Activated CD8-positive, alpha-beta memory T cell treated with anti-CD3 and anti-CD28 coated beads for 36 hours (primary cell): ENCODE measurements at regions not wholly inside any gene's neighbourhood (a gene's known extent, or its start where the extent isn't known, plus 50 kb on each side); places are given as distances from the start of the nearest gene placed in this dataset.
"Not testable (repeated sequence)": the region's sequence is repeated elsewhere in the genome, so short reads cannot be mapped to it uniquely, and the experiment has no call there.

ENCODE experiments used
- CTCF ChIA-PET: fragments of 350-600 bp; sonication (Branson Sonifier 250); formaldehyde crosslinking; loops from one replicate; lab custom pipeline; 2021; ENCODE audit warnings: antibody characterized with exemption; lab: Charles Lee
- POLR2A ChIA-PET: fragments of 350-600 bp; sonication (Branson Sonifier 250); formaldehyde crosslinking; loops from one replicate; lab custom pipeline; 2021; ENCODE audit warnings: antibody characterized with exemption; lab: Charles Lee

DNA sequence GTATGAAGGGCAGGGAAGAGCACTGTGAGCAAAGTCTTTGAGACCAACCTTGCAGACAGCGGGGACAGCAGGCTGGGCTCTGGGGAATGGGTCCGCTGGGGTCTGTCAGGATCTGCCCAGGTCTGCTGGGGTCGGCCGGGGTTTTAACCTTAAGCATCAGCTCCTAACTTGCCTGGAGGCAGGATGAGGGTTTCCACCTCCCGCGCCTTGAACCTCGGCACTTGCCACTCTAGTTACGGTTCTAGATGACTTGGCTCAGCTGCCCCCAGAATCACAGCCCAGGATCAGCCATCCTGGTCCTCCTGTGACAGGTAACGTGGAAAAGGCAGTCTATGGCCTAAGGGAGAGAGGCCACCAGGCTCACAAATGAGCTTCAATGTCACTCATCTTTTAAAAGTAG, 50.4 kb upstream of the CACUL1 start:
- POLR2A ChIA-PET: no interaction called here
- CTCF ChIA-PET: no interaction called here

DNA sequence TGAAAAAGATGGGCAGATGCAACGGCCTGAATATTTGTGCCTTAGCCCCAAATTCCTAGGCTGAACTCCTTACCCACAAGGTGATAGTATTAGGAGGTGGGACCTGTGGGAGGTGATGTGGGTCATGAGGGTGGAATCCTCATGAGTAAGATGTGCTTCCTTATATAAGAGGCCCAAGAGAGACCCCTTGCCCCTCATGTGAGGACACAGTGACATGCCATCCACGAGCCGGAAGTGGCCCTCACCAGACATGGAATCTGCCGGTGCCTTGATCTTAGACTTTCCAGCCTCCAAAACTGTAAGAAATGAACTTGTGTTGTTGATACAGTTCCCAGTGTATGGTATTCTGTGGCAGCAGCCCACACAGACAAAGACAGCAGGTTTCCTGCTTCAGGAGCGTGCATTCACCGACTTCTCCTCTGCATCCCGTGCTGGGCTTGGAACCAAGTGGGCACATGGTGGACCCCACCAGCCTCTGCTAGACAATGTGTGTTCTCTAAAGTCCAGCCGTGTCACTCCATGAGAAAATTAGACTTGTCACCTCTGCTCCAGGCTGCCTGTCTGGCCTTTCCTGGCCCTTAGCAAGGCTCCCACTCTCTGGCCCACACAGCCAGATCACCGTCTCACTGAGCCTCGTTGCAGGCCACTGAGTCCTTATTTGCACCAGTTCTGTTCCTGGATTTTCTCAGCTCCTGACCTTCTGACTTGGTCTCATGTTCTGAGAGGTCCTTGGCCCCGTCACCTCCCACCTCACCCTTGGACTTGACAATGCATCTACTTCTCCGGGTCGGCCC, 52.9 kb upstream of the CACUL1 start:
- CTCF ChIA-PET: no interaction called here
- POLR2A ChIA-PET: no interaction called here

GRCh38 chr10:118808601-118809356, 54.0 kb upstream of the CACUL1 start:
- ChIA-PET CTCF (no interaction called here), POLR2A (no interaction called here)

DNA sequence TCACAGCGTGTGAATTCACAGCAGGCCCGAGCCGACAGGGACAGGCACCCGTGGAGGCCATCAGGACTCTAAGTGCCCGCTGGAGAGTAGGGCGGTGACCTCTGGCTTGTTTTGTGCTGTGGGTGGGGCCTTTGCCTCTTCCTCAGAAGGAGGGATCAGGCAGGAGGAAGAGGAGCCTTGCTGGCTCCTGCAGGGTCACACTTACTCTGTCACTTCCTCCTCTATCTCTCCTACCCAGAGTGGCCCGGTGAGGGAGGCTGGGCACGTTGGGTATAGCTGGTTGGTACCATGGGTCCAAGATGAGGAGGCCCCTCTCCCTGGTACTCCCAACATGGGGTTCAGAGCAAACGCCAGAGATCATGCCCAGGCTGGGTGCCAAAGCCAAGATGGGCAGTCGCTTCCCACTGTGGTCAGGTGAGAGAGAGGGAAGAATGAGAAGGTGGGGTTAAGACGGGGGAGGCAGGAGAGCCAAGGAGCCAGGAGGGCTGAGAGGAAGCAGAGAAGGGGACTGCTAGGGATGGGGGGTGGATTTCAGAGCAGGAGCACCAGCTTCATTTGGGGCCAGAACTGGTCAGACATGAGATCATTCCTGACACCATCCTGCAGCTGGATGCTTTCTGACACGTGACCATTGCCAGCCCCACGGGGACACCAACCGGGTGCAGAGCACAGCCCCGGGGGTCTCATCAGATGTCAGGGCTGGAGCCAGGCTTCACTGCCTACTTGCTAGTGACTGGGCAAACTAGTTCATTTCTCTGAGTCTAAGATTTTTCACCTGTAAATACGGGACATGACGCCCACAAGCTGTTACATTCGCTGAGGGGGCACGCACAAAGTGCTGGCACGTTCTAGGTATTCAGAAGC, 54.8 kb upstream of the CACUL1 start:
- CTCF ChIA-PET: no interaction called here
- POLR2A ChIA-PET: no interaction called here

GRCh38 chr10:118810796-118811505, 56.2 kb upstream of the CACUL1 start:
- CTCF ChIA-PET: no interaction called here
- POLR2A ChIA-PET: no interaction called here

DNA sequence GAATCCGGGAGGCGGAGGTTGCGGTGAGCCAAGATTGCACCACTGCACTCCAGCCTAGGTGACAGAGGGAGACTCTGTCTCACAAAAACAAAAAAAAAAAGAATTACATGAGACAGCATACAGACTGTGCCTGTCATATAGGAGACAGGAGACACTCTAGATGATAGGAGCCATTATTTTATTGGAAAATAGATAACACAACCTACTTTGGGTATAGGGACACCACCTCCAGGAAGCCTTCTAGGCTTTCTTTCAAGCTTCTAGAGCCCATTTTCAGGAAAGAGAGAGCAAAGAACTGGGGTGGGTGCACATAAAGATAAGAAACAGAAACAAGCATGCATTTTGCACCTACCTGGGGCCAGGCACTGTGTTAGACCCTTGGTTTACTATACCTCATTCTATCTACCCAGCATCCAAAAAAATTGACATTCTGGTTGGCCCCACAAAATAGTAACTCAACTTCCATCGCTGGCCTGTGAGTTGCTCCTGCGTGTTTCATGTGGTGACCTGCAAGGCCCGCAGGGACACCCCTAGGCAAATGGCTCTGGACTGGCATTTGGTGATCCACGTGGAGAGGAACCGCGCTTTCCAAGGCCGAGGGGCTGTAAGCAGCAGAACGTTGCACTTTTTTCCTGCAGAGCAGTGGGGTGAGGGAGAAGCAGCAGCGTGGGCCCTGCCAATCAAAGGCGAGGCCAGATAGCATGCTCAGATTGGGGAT, 57.1 kb upstream of the CACUL1 start:
- CTCF ChIA-PET: no interaction called here

DNA sequence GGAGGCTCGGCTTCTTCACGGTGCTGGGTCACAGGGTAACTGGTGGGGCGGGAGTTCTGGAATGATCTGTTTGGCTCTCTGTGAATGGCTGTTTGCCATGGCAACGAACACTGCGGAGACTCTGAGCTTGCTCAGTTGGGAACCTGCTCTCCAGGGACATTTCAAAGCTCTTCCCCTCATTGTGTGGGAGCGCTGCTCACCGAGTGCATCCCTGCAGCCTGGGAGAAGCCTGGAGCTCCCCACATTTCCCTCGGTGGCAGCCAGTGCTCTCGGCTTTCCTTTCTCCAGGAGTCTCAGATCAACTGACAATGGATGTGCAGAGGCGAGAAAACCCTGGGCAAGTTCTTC, 57.6 kb upstream of the CACUL1 start:
- ChIA-PET POLR2A (no interaction called here), CTCF (no interaction called here)

More for the DNA sequence above, 57.1 kb upstream of the CACUL1 start:
- POLR2A ChIA-PET: no interaction called here

GRCh38 chr10:118813001-118813400, 58.2 kb upstream of the CACUL1 start:
- POLR2A ChIA-PET, CTCF ChIA-PET: not testable (repeated sequence)

DNA sequence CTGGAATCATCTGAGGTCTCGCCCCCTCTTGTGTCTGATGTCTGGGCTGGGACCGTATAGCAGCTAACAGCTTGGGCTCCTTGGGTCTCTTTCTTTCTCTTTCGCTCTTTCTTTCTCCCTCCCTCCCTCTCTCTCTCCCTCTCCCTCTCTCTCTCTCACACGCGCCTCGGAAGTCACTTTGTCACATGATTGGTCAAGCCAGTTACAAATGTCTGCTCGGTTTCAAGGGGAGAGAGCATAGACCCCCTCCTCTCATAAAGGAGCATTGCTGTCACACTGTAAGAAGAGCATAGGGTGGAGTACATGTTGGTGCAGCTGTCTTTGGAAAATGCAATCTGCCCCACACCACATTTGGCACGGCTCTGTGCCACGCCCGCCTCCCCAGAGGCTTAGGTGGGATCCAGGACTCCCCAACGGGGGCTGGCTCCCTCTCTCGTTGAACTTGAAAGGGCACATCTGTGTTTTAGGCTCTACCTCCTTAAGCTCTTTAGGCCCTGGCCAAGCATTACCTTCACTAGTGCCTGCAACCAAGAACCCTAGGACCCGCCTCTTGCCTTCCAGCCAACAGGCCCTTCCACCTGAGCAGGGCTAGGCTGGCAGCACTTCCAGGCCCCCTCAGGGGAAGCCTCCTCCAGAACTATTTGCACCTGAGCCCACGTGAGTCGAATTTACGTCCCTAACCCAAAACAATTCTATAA, 61.9 kb upstream of the CACUL1 start:
- ChIA-PET POLR2A (no interaction called here), CTCF (no interaction called here)

DNA sequence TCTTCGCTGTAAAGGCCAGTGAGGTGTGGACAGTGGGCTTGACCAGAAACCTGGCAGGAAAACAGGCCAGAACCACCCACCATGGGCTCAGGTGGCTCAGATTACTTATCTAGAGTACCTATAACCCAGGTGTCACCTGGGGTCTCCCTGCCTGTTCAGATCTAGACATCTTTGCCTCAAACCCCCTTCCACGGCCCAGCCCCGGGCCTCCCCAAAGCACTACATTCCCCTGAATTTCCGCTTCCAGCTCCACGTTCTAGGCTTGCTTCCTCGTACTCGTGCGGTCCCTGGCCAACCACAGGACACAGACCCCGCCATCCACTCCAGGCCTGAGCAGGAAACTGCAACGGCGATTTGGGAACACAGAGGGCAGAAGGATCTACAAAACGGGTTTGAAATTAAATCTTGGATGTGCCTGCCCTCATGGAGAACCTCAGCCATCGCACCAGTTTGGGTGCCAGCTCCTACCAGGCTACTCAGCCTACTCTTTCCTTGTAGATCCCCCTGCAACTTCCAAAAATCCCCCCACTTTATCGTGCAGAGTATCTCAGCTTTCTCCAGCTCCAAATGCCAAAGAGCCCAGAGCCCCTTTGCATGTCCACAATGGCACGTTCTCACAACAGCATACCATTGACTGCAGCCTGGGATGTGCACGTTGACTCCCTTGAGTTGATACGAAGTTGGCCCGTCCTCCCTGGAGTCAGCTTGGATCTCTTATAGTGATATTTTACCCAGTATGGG, 62.7 kb upstream of the CACUL1 start:
- ChIA-PET POLR2A (no interaction called here), CTCF (no interaction called here)

DNA sequence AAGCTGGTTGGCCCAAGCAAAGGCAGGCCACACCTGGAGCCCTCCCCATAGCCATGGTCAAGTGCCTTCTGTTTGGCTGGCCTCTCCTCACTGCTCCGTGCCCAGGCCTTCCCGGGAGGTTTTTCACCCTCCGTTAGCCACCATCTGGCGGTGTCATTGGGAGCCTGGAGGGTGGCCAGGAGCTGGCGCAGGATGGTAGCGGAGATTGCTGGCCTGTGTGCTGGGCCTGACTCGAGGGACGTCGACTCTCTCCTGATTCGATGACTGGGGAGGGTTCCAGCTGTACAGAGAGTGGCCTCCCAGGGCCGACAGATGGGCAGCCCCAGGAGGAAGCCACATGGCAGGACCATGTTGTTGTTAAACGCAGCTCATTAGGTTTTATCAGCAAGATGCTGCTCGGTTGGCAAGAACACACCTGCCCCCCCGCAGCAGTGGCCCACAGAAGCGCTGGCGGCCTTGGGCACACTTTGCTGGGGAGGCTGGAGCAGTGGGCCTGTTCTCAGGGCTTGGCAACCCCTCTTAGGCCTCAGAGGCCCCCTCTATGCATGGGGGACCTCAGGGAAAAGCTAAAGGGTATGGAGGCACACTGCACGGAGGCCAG, 64.0 kb upstream of the CACUL1 start:
- CTCF ChIA-PET: no interaction called here
- POLR2A ChIA-PET: no interaction called here

GRCh38 chr10:118820326-118821116, 65.8 kb upstream of the CACUL1 start:
- ChIA-PET POLR2A (no interaction called here), CTCF (no interaction called here)

DNA sequence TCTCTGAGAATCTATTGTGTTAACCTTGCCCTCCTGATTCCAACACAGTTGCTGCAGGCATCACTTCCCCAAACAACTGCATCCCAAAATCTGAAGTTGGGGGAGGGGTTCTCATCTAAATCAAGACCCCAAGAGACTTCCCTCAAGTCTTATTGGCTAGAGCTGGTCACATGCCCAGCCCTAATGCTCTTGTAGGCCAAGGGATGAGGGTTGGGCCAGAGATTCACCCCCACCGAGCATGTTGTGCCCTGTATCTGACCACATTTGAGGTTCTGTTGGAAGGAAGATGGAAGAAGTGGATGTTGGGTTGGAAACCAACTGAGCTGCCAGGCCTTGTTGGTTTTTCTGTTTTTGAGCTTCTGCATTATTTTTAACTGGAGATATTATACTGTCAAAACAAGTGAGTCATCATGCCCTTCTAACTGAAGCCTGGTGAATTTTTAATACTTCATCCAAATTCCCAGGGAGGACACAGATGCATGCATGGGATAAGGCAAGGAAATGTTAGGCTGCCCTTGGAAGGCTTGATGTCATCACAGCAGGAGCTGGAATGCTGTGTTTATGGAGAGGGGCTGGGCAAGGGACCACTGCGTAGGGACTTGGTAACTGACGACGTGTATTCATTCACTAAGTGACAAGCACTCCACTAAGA, 68.6 kb upstream of the CACUL1 start:
- CTCF ChIA-PET: no interaction called here
- POLR2A ChIA-PET: no interaction called here

GRCh38 chr10:118827053-118827452, 72.3 kb upstream of the CACUL1 start:
- ChIA-PET POLR2A (no interaction called here), CTCF (no interaction called here)

DNA sequence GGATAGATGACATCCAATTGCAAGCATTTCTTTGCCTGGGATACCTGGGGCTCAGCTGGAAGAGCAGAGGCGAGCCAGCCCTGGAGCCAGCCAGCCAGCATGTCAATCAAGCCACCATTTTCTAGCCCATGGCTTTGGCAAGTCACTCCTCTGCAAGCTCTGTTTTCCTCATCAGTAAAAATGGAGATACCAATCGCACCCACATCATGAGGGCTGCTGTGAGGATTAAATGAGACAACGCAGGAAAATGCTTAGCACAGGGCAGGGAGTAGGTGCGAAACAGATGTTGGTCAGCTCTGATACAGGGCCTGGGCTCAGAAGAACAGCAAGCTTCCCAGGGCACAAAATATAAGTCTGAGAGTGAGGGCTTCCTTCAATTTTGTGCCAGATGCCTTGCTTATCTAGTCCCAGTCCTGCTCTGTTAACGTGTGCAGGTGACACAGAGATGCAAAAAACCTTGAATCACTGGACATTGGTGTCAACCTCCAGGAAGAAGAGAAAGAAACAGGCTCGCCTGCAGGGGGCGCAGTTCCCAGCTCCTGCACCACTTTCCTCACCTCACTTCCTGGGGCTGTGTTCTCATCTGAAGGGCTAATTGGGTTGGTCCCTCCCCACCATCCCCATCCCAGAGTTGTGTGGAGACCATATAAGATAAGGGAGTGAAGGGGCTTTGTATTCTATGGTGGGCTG, 72.8 kb upstream of the CACUL1 start:
- CTCF ChIA-PET: no interaction called here
- POLR2A ChIA-PET: no interaction called here

DNA sequence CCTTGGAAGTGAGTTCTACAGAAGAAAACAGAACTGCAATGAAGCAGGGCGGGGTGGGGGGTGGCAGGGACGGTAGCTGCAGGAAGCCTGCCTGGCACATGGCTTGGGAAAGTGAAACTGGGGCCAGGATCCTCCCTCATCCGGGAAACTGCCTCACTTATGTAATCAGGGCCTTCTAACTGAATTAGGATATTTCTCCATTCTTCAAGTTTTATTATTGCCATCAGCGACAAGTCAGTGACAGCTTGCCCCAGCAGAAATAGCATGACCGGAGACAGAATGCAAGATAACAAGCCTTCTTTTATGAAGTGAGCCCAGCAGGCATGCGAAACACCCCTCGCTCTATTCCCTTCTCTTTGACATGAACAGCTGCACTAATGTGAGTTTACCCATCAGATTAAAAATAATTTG, 77.5 kb upstream of the CACUL1 start:
- ChIA-PET CTCF (no interaction called here), POLR2A (no interaction called here)
